DND-41 (cell line): ENCODE measurements at regions not wholly inside any gene's neighbourhood (a gene's known extent, or its start where the extent isn't known, plus 50 kb on each side); places are given as distances from the start of the nearest gene placed in this dataset.

Experiments
- ATAC-seq: fragments of 200-7000 bp; cut with Tn5 transposase; 3 replicates; pipeline ENCODE4 v1.9.1; 2021; ENCODE audit warnings: low read depth; ENCODE audit not compliant: insufficient read depth
- DNase-seq: peaks from one replicate; pipeline ENCODE4 v3.0.0-alpha.2; 2020
- H2AFZ ChIP-seq: 2 replicates; pipeline ENCODE4 v1.6.0; 2012; ENCODE audit warnings: low read depth, low read length
- H3K27ac ChIP-seq: 2 replicates; pipeline ENCODE4 v1.5.1; 2012; ENCODE audit warnings: low read length, inconsistent platforms
- H3K27me3 ChIP-seq: fragments of 200-600 bp; sonication (generic); 2 replicates; pipeline ENCODE4 v1.6.0; 2012; ENCODE audit warnings: low read length, mild to moderate bottlenecking, inconsistent platforms; ENCODE audit not compliant: insufficient read depth, poor library complexity
- H3K36me3 ChIP-seq: 2 replicates; pipeline ENCODE4 v1.5.1; 2012; ENCODE audit warnings: low read length, inconsistent platforms; ENCODE audit not compliant: insufficient read depth
- H3K4me1 ChIP-seq: 2 replicates; pipeline ENCODE4 v1.5.1; 2012; ENCODE audit warnings: mild to moderate bottlenecking, low read length; ENCODE audit not compliant: insufficient read depth
- H3K4me2 ChIP-seq: 2 replicates; pipeline ENCODE4 v1.6.0; 2012; ENCODE audit warnings: mild to moderate bottlenecking, moderate library complexity, low read length, inconsistent platforms; ENCODE audit not compliant: insufficient read depth
- H3K4me3 ChIP-seq, 2 experiments: fragments of 200-600 bp in 1 of 2; shearing (Covaris generic) in 1 of 2; 2 replicates each; pipeline ENCODE4 v1.5.1; 2012 to 2016; ENCODE audit warnings: inconsistent platforms in 2 of 2, low read length in 2 of 2, mild to moderate bottlenecking in 2 of 2, low read depth in 1 of 2, moderate library complexity in 1 of 2
- H3K79me2 ChIP-seq: 2 replicates; pipeline ENCODE4 v1.6.0; 2012; ENCODE audit warnings: low read length, inconsistent platforms; ENCODE audit not compliant: insufficient read depth
- H3K9ac ChIP-seq: 2 replicates; pipeline ENCODE4 v1.6.0; 2012; ENCODE audit warnings: low read depth, mild to moderate bottlenecking, inconsistent platforms, low read length, moderate library complexity
- H3K9me3 ChIP-seq: 2 replicates; pipeline ENCODE4 v1.5.1; 2012; ENCODE audit warnings: low read length, moderate library complexity, mild to moderate bottlenecking, inconsistent platforms; ENCODE audit not compliant: insufficient read depth, severe bottlenecking
- H4K20me1 ChIP-seq: 2 replicates; pipeline ENCODE4 v1.6.0; 2012; ENCODE audit warnings: low read length; ENCODE audit not compliant: insufficient read depth
- EZH2 ChIP-seq: IDR thresholded peaks from 3 replicates; pipeline ENCODE4 v1.6.1; 2012; ENCODE audit warnings: borderline replicate concordance, low read depth, mild to moderate bottlenecking, moderate library complexity, low read length, inconsistent platforms; ENCODE audit not compliant: severe bottlenecking
- TF ChIP-seq, protein P1 (sequence below): IDR thresholded peaks from 2 replicates; pipeline ENCODE4 v1.5.1; 2012; ENCODE audit warnings: borderline replicate concordance, low read length, moderate library complexity, mild to moderate bottlenecking; ENCODE audit not compliant: poor library complexity, severe bottlenecking; ENCODE audit errors: extremely low read depth

DNA sequence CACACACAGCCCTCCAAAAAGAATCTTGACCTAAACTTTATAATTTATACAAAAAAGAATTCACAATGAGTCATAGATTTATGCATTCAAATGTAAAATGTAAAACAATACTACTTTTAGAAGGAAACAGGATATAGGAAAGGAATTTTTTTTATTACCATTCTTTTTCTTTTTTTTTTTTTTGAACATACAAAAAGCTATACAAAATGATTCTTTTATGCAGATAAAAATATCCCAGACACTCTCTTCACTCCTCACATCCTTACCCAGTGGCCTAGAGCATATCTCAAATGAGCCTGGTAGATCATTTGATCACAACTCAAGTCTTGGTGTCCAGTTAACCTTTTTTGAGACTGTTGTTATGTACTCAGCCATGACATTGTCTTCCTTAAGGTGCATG is 307.3 kb upstream of the KLF3 start:
- ATAC-seq (no peak), DNase-seq (no peak)
- Histone ChIP-seq H3K9me3 (no peaks in the 10 kb centered on the region), H2AFZ (no peak overlapping the region), H3K27ac (no peak overlapping the region), H3K9ac (no peak overlapping the region), H3K36me3 (no peaks in the 10 kb centered on the region), H3K4me1 (no peaks in the 10 kb centered on the region), H4K20me1 (no peaks in the 10 kb centered on the region), H3K4me2 (no peak overlapping the region), H3K27me3 (no peaks in the 10 kb centered on the region), H3K79me2 (no peaks in the 10 kb centered on the region), H3K4me3 (no peak overlapping the region)
- TF ChIP-seq, protein P1, sequence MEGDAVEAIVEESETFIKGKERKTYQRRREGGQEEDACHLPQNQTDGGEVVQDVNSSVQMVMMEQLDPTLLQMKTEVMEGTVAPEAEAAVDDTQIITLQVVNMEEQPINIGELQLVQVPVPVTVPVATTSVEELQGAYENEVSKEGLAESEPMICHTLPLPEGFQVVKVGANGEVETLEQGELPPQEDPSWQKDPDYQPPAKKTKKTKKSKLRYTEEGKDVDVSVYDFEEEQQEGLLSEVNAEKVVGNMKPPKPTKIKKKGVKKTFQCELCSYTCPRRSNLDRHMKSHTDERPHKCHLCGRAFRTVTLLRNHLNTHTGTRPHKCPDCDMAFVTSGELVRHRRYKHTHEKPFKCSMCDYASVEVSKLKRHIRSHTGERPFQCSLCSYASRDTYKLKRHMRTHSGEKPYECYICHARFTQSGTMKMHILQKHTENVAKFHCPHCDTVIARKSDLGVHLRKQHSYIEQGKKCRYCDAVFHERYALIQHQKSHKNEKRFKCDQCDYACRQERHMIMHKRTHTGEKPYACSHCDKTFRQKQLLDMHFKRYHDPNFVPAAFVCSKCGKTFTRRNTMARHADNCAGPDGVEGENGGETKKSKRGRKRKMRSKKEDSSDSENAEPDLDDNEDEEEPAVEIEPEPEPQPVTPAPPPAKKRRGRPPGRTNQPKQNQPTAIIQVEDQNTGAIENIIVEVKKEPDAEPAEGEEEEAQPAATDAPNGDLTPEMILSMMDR = no peak
- no peak for TF ChIP-seq EZH2

GRCh38 chr4:38357546-38357945 is 306.5 kb upstream of the KLF3 start:
- no peak overlapping the region for H3K4me2 ChIP-seq
- H3K27me3 ChIP-seq = no peaks in the 10 kb centered on the region
- no peaks in the 10 kb centered on the region for H3K36me3 ChIP-seq
- H2AFZ ChIP-seq = no peak overlapping the region
- H3K4me1 ChIP-seq = no peaks in the 10 kb centered on the region
- H3K9ac ChIP-seq = no peak overlapping the region
- no peaks in the 10 kb centered on the region for H4K20me1 ChIP-seq
- TF ChIP-seq EZH2 = no peak
- TF ChIP-seq, protein P1 = no peak
- ATAC-seq = no peak
- H3K4me3 ChIP-seq = no peak overlapping the region
- no peak for DNase-seq
- H3K27ac ChIP-seq = no peak overlapping the region
- no peaks in the 10 kb centered on the region for H3K9me3 ChIP-seq
- H3K79me2 ChIP-seq = no peaks in the 10 kb centered on the region

DNA sequence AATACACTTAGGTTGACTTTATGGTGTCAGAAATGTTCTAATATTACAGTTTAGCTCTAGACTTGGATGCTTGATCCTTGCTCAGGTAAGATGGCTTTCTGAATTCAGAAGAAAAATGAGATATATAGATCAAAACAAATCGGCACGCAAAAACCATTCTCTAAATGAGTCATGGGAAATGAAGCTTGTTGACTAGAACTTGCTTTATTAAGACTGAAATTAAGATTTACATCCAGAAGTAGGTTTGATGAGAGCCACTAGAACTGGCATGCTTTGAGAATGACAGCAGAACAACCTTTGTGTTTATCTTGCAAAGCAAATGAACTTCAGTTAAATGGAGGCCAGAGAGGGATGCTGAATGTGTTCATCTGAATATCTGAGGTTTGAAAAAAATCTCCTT is 304.9 kb upstream of the KLF3 start:
- H3K9ac ChIP-seq = no peak overlapping the region
- no peak for TF ChIP-seq EZH2
- TF ChIP-seq, protein P1 = no peak
- H4K20me1 ChIP-seq = no peaks in the 10 kb centered on the region
- H3K4me1 ChIP-seq = no peaks in the 10 kb centered on the region
- ATAC-seq (no peak), DNase-seq (no peak)
- no peak overlapping the region for H2AFZ ChIP-seq
- H3K27ac ChIP-seq = no peak overlapping the region
- H3K4me2 ChIP-seq = no peak overlapping the region
- H3K27me3 ChIP-seq = no peaks in the 10 kb centered on the region
- no peak overlapping the region for H3K4me3 ChIP-seq
- no peaks in the 10 kb centered on the region for H3K36me3 ChIP-seq
- H3K9me3 ChIP-seq = no peaks in the 10 kb centered on the region
- H3K79me2 ChIP-seq = no peaks in the 10 kb centered on the region

DNA sequence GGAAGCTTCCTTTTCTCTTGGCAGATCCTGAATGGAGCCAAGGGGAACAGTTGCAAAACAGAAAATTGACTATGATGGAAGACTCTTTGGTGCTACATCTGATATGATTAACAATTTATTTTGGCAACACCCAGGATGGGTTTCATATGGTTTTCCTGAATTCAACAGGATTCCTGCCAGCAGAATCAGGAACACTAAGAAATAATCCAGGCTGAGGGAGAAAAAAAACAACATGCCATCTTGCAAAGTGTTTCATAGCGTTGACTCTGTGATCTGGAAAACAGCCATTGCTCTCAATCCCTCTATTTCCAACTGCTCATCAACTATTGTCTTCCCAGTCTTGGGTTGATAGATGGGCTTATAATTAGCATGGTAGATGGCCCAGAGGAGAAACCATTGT is 303.8 kb upstream of the KLF3 start:
- no peak overlapping the region for H3K9ac ChIP-seq
- no peaks in the 10 kb centered on the region for H4K20me1 ChIP-seq
- H3K27me3 ChIP-seq = no peaks in the 10 kb centered on the region
- TF ChIP-seq EZH2 = no peak
- TF ChIP-seq, protein P1 = no peak
- H3K4me2 ChIP-seq = no peak overlapping the region
- no peak overlapping the region for H3K4me3 ChIP-seq
- H3K27ac ChIP-seq = no peak overlapping the region
- no peak for ATAC-seq
- H3K4me1 ChIP-seq = no peaks in the 10 kb centered on the region
- H3K9me3 ChIP-seq = no peaks in the 10 kb centered on the region
- no peaks in the 10 kb centered on the region for H3K79me2 ChIP-seq
- no peak for DNase-seq
- no peak overlapping the region for H2AFZ ChIP-seq
- no peaks in the 10 kb centered on the region for H3K36me3 ChIP-seq
